ENCODE measurements at regions not wholly inside any gene's neighbourhood (a gene's known extent, or its start where the extent isn't known, plus 50 kb on each side); places are given as distances from the start of the nearest gene placed in this dataset.
"Not testable (repeated sequence)": the region's sequence is repeated elsewhere in the genome, so short reads cannot be mapped to it uniquely, and the experiment has no call there.

DNA sequence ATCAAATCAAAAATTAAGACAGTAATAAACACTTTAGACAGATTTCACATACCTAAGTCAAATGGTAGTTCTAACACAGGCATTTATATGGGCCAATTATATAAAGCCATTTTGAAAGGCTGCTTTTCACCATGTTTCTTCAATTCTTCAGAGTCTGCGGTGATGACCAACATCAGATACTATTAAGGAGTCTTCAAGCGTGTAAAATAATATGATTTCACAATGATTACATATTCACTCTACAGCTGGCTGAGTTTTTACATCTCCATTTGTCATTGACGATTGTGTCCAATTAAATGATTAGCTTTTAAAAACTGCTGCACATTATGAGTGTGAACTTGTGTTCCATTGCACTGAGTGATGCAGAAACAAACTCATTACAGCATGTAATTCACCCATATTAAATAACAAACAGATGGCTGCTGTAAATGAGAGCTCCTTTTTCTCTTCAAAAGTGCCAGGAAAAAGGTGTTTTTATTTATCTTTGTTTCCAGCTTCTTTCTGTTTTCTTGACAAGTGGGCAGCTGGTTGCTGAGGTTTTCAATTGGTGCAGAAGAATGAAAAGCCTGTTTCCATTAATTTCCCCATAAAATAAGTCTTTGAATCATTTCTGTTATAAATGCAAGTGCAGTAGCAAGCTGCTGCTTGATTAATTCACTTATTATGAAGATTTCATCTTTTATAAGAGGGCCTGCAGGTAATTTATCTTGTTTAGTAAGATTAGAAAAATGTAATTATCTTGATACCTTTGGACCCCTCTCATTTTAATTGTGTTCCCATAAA lies 676.1 kb upstream of the KLHL1 start:
- Histone ChIP-seq H3K27ac (ENCODE audit: low read depth in 1 of 3, low read length in 2 of 3) (no peak overlapping the region), H3K4me1 (ENCODE audit: control insufficient read depth in 3 of 3, insufficient read depth in 2 of 3, low read depth in 1 of 3, low read length in 2 of 3) (no peaks in the 10 kb centered on the region), H3K27me3 (ENCODE audit: control insufficient read depth in 3 of 3, insufficient read depth in 3 of 3, low read length in 3 of 3) (no peaks in the 10 kb centered on the region), H3K9me3 (ENCODE audit: control insufficient read depth in 2 of 2, insufficient read depth in 1 of 2, low read depth in 1 of 2, low read length in 1 of 2) (no peaks in the 10 kb centered on the region), H3K36me3 (ENCODE audit: control insufficient read depth in 3 of 3, insufficient read depth in 2 of 3, low read depth in 1 of 3, low read length in 3 of 3) (no peaks in the 10 kb centered on the region), H3K4me3 (ENCODE audit: low read depth in 1 of 3, low read length in 3 of 3) (no peak overlapping the region)
- DNase-seq, result no peak
- FAIRE-seq, result no peak
- WGBS, 3 donors, result 83 to 91% (median 88%) methylated on average over 3 of the region's 3 CpGs

- DNase-seq, result no peak
- no peak overlapping the region for H3K27ac ChIP-seq (ENCODE audit: low read depth in 1 of 3, low read length in 2 of 3)
- H3K4me1 ChIP-seq (ENCODE audit: control insufficient read depth in 3 of 3, insufficient read depth in 2 of 3, low read depth in 1 of 3, low read length in 2 of 3), result no peaks in the 10 kb centered on the region
- no peaks in the 10 kb centered on the region for H3K27me3 ChIP-seq (ENCODE audit: control insufficient read depth in 3 of 3, insufficient read depth in 3 of 3, low read length in 3 of 3)
- H3K9me3 ChIP-seq (ENCODE audit: control insufficient read depth in 2 of 2, insufficient read depth in 1 of 2, low read depth in 1 of 2, low read length in 1 of 2), result no peaks in the 10 kb centered on the region
- no peaks in the 10 kb centered on the region for H3K36me3 ChIP-seq (ENCODE audit: control insufficient read depth in 3 of 3, insufficient read depth in 2 of 3, low read depth in 1 of 3, low read length in 3 of 3)
- FAIRE-seq, result no peak
- H3K4me3 ChIP-seq (ENCODE audit: low read depth in 1 of 3, low read length in 3 of 3), result no peak overlapping the region
- 62 to 78% (median 70%) methylated on average over 1 of the region's 1 CpG for WGBS, 3 donors
Measured at GRCh38 chr13:70769817-70770216, 661.6 kb upstream of the KLHL1 start.

- Histone ChIP-seq H3K36me3 (ENCODE audit: control insufficient read depth in 3 of 3, insufficient read depth in 2 of 3, low read depth in 1 of 3, low read length in 3 of 3) (no peaks in the 10 kb centered on the region), H3K4me3 (ENCODE audit: low read depth in 1 of 3, low read length in 3 of 3) (no peak overlapping the region), H3K27ac (ENCODE audit: low read depth in 1 of 3, low read length in 2 of 3) (no peak overlapping the region), H3K9me3 (ENCODE audit: control insufficient read depth in 2 of 2, insufficient read depth in 1 of 2, low read depth in 1 of 2, low read length in 1 of 2) (no peaks in the 10 kb centered on the region), H3K4me1 (ENCODE audit: control insufficient read depth in 3 of 3, insufficient read depth in 2 of 3, low read depth in 1 of 3, low read length in 2 of 3) (no peaks in the 10 kb centered on the region), H3K27me3 (ENCODE audit: control insufficient read depth in 3 of 3, insufficient read depth in 3 of 3, low read length in 3 of 3) (no peaks in the 10 kb centered on the region)
- no peak for DNase-seq
- FAIRE-seq, result no peak
- WGBS, 3 donors, result 83 to 88% (median 87%) methylated on average over 4 of the region's 4 CpGs
Measured at GRCh38 chr13:70758932-70759331, 650.7 kb upstream of the KLHL1 start.

DNA sequence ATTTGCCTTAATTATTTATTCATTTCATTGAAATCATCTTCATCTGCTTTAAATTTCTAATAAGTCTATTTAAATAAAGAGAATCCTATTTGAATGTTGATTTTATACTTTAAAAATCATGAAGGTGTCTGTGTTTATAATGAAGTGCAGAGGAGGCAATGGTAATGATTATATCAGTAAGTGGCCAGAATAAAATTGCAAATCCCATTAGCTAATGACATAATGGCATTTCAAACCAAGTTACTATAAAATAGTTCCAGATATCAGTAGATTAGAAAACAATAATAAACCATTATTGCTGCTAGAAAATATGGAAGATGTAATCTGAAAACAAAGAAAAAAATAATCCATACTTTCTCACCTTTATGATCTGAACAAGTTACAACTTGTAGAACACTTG lies 647.8 kb upstream of the KLHL1 start:
- no peak overlapping the region for H3K27ac ChIP-seq (ENCODE audit: low read depth in 1 of 3, low read length in 2 of 3)
- H3K4me1 ChIP-seq (ENCODE audit: control insufficient read depth in 3 of 3, insufficient read depth in 2 of 3, low read depth in 1 of 3, low read length in 2 of 3), result no peaks in the 10 kb centered on the region
- DNase-seq (no peak), FAIRE-seq (no peak)
- no peaks in the 10 kb centered on the region for H3K36me3 ChIP-seq (ENCODE audit: control insufficient read depth in 3 of 3, insufficient read depth in 2 of 3, low read depth in 1 of 3, low read length in 3 of 3)
- H3K9me3 ChIP-seq (ENCODE audit: control insufficient read depth in 2 of 2, insufficient read depth in 1 of 2, low read depth in 1 of 2, low read length in 1 of 2), result no peaks in the 10 kb centered on the region
- H3K4me3 ChIP-seq (ENCODE audit: low read depth in 1 of 3, low read length in 3 of 3), result no peak overlapping the region
- H3K27me3 ChIP-seq (ENCODE audit: control insufficient read depth in 3 of 3, insufficient read depth in 3 of 3, low read length in 3 of 3), result no peaks in the 10 kb centered on the region

DNA sequence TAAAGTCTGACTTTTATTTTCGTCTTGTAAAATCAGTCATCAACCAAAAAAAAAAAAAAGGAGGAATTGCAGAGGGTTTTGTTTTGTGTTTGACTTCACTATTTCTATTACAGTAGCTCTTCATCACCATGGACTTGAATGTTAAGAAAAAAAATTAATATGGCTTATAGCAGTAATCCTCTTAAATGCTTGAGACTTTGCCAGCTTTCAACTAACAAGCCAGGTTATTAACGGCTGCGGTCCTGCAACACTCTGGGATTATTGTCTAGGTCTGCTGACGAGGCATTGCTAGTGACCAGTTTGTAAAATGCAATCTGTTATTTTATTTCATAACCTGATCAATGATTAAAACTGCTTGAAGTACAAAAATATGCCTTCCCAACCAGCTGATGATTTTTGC lies 647.2 kb upstream of the KLHL1 start:
- H3K27ac ChIP-seq (ENCODE audit: low read depth in 1 of 3, low read length in 2 of 3), result no peak overlapping the region
- no peaks in the 10 kb centered on the region for H3K4me1 ChIP-seq (ENCODE audit: control insufficient read depth in 3 of 3, insufficient read depth in 2 of 3, low read depth in 1 of 3, low read length in 2 of 3)
- no peak overlapping the region for H3K4me3 ChIP-seq (ENCODE audit: low read depth in 1 of 3, low read length in 3 of 3)
- FAIRE-seq (no peak), DNase-seq (no peak)
- no peaks in the 10 kb centered on the region for H3K27me3 ChIP-seq (ENCODE audit: control insufficient read depth in 3 of 3, insufficient read depth in 3 of 3, low read length in 3 of 3)
- no peaks in the 10 kb centered on the region for H3K9me3 ChIP-seq (ENCODE audit: control insufficient read depth in 2 of 2, insufficient read depth in 1 of 2, low read depth in 1 of 2, low read length in 1 of 2)
- no peaks in the 10 kb centered on the region for H3K36me3 ChIP-seq (ENCODE audit: control insufficient read depth in 3 of 3, insufficient read depth in 2 of 3, low read depth in 1 of 3, low read length in 3 of 3)
- WGBS, 3 donors, result 60 to 64% (median 63%) methylated on average over 4 of the region's 4 CpGs

DNA sequence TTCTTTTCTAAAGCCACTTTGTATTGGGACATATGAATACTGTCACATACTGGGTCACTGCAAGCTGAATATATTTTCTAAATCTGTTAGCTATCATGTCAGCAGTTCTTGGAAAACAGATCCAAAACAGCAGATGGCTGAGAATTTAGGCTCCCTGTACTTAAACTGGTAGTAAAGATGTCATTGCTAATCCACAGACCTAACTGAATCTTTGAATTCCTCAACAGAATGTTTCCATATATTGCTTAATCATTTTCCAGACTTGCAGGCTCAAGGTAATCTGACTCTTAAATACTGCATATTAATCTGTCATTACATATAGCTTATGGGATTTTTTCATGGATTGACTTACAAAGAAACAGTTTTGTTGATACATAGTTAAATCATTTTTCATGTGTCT lies 639.0 kb upstream of the KLHL1 start:
- Histone ChIP-seq H3K4me1 (ENCODE audit: control insufficient read depth in 3 of 3, insufficient read depth in 2 of 3, low read depth in 1 of 3, low read length in 2 of 3) (no peaks in the 10 kb centered on the region), H3K4me3 (ENCODE audit: low read depth in 1 of 3, low read length in 3 of 3) (no peak overlapping the region), H3K27ac (ENCODE audit: low read depth in 1 of 3, low read length in 2 of 3) (no peak overlapping the region), H3K9me3 (ENCODE audit: control insufficient read depth in 2 of 2, insufficient read depth in 1 of 2, low read depth in 1 of 2, low read length in 1 of 2) (no peaks in the 10 kb centered on the region), H3K36me3 (ENCODE audit: control insufficient read depth in 3 of 3, insufficient read depth in 2 of 3, low read depth in 1 of 3, low read length in 3 of 3) (no peaks in the 10 kb centered on the region), H3K27me3 (ENCODE audit: control insufficient read depth in 3 of 3, insufficient read depth in 3 of 3, low read length in 3 of 3) (no peaks in the 10 kb centered on the region)
- no peak for FAIRE-seq
- no peak for DNase-seq

GRCh38 chr13:70746469-70746868 lies 638.2 kb upstream of the KLHL1 start:
- H3K9me3 ChIP-seq (ENCODE audit: control insufficient read depth in 2 of 2, insufficient read depth in 1 of 2, low read depth in 1 of 2, low read length in 1 of 2); H3K4me3 ChIP-seq (ENCODE audit: low read depth in 1 of 3, low read length in 3 of 3); FAIRE-seq; H3K4me1 ChIP-seq (ENCODE audit: control insufficient read depth in 3 of 3, insufficient read depth in 2 of 3, low read depth in 1 of 3, low read length in 2 of 3); H3K27ac ChIP-seq (ENCODE audit: low read depth in 1 of 3, low read length in 2 of 3); H3K27me3 ChIP-seq (ENCODE audit: control insufficient read depth in 3 of 3, insufficient read depth in 3 of 3, low read length in 3 of 3); DNase-seq; H3K36me3 ChIP-seq (ENCODE audit: control insufficient read depth in 3 of 3, insufficient read depth in 2 of 3, low read depth in 1 of 3, low read length in 3 of 3): not testable (repeated sequence)
- 95 to 97% (median 96%) methylated on average over 6 of the region's 6 CpGs for WGBS, 3 donors

- no peak overlapping the region for H3K27ac ChIP-seq (ENCODE audit: low read depth in 1 of 3, low read length in 2 of 3)
- no peaks in the 10 kb centered on the region for H3K27me3 ChIP-seq (ENCODE audit: control insufficient read depth in 3 of 3, insufficient read depth in 3 of 3, low read length in 3 of 3)
- H3K9me3 ChIP-seq (ENCODE audit: control insufficient read depth in 2 of 2, insufficient read depth in 1 of 2, low read depth in 1 of 2, low read length in 1 of 2), result no peaks in the 10 kb centered on the region
- DNase-seq (no peak), FAIRE-seq (no peak)
- H3K4me3 ChIP-seq (ENCODE audit: low read depth in 1 of 3, low read length in 3 of 3), result no peak overlapping the region
- no peaks in the 10 kb centered on the region for H3K36me3 ChIP-seq (ENCODE audit: control insufficient read depth in 3 of 3, insufficient read depth in 2 of 3, low read depth in 1 of 3, low read length in 3 of 3)
- H3K4me1 ChIP-seq (ENCODE audit: control insufficient read depth in 3 of 3, insufficient read depth in 2 of 3, low read depth in 1 of 3, low read length in 2 of 3), result no peaks in the 10 kb centered on the region
- 93 to 98% (median 95%) methylated on average over 1 of the region's 1 CpG for WGBS, 3 donors
Measured at GRCh38 chr13:70736622-70737317, 628.5 kb upstream of the KLHL1 start.

GRCh38 chr13:70732611-70733010 lies 624.4 kb upstream of the KLHL1 start:
- FAIRE-seq (no peak), DNase-seq (no peak)
- Histone ChIP-seq H3K9me3 (ENCODE audit: control insufficient read depth in 2 of 2, insufficient read depth in 1 of 2, low read depth in 1 of 2, low read length in 1 of 2) (no peaks in the 10 kb centered on the region), H3K36me3 (ENCODE audit: control insufficient read depth in 3 of 3, insufficient read depth in 2 of 3, low read depth in 1 of 3, low read length in 3 of 3) (no peaks in the 10 kb centered on the region), H3K4me3 (ENCODE audit: low read depth in 1 of 3, low read length in 3 of 3) (no peak overlapping the region), H3K4me1 (ENCODE audit: control insufficient read depth in 3 of 3, insufficient read depth in 2 of 3, low read depth in 1 of 3, low read length in 2 of 3) (no peaks in the 10 kb centered on the region), H3K27ac (ENCODE audit: low read depth in 1 of 3, low read length in 2 of 3) (no peak overlapping the region), H3K27me3 (ENCODE audit: control insufficient read depth in 3 of 3, insufficient read depth in 3 of 3, low read length in 3 of 3) (no peaks in the 10 kb centered on the region)
- WGBS, 3 donors, result 13 to 50% (median 33%) methylated on average over 2 of the region's 2 CpGs
